ENCODE measurements at regions not wholly inside any gene's neighbourhood (a gene's known extent, or its start where the extent isn't known, plus 50 kb on each side); places are given as distances from the start of the nearest gene placed in this dataset.

- DNase-seq (no peak), ATAC-seq (no peak)
- intact Hi-C loops (cut with DNase I): no loop called here
Measured at GRCh38 chr12:4082809-4083403, 190.7 kb upstream of the CCND2 start.

DNA sequence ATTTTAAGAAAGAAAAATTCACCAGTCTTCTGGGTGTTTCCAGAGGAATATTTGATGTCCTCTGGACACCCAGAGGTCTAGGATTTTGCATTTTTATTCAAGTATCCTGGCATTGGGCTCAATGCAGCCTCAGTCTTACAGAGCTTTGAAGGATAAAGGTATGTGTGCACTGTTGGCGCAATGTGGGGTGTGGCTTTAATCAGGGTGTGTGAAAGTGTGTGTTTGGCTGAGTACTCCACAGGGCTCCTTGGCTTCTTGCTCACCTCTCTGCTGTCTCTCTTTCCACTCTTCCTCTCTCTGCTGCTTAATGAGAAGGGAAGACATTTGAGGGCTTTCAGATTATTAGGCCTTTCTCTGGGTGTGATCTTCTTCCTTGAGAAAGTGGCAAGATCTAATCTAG lies 193.3 kb upstream of the CCND2 start:
- ATAC-seq: no peak
- intact Hi-C loops (cut with DNase I): no loop called here
- no peak for DNase-seq

DNA sequence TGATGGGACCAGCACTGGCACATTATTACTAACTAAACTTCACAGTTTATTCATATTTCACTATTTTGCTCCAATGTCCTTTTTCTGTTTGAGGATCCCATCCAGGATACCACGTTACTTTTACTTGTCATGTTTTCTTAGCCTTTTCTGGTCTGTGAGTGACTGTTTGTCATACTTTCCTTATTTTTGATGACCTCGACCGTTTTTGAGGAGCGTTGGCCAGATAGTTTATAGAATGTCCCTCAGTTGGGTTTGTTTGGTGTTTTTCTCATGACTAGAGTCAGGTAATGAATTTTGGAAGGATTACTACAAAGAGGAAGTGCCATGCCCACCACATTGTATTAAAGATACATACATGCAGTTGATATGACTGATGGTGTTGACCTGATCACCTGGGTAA lies 199.4 kb upstream of the CCND2 start:
- ATAC-seq (no peak), DNase-seq (no peak)
- intact Hi-C loops (cut with DNase I): no loop called here

DNA sequence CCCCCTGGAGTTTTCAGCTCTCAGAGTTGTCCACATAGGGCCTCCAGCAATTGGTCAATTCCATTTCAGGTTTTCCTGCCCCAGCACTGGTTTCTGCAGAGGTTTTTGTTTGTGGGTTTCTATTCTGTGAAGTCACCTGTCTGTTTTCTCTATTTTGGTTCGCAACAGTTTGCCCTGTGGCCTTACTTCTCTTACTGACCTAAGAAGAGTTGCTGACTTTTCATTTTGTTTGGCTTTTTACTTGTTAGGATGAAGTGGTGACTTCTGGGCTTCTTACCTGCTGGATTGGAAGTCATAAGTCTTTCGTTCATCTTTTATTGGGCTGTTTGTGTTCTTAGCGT lies 196.4 kb upstream of the PARP11 start:
- no peak for DNase-seq
- intact Hi-C loops (cut with DNase I): no loop called here
- ATAC-seq: no peak

DNA sequence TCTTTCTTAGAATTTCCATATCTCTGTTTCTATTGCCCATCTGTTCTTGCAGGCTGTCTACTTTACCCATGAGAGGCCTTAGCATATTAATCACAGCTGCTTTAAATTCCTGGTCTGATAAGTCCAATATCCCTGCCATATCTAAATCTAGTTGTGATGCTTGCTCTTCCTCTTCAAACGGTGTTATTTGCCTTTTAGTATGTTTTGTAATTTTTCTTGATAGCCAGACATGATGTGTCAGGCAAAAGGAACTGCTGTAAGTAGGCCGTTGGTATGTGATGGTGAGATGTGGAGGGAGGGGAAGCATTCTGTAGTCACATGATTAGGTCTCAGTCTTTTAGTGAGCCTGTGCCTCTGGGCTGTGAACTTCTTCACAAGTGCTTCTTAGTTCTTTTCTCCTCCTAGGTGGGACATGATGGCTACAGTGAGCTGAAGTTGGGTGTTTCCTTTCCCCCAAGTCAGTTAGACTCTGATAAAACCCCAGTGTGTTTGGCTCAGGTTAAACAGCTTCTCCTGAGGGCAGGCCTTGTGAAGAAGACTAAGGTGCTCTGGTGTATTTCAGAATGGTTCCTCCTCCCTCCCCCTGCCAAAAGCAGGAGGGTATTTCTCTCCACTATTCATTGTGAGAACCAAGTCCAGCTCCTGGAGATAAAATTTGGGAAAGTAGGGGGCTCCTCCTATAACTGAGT lies 195.9 kb upstream of the PARP11 start:
- intact Hi-C loops (cut with DNase I): no loop called here
- DNase-seq (no peak), ATAC-seq (peak in 1 of 2 donors; percentile 90)

GRCh38 chr12:4064008-4064407 lies 190.8 kb upstream of the PARP11 start:
- intact Hi-C loops (cut with DNase I): no loop called here
- ATAC-seq: no peak

GRCh38 chr12:4059898-4060568 lies 186.8 kb upstream of the PARP11 start:
- DNase-seq (no peak), ATAC-seq (no peak)
- intact Hi-C loops (cut with DNase I): no loop called here

More at GRCh38 chr12:4064008-4064407, 190.8 kb upstream of the PARP11 start:
- DNase-seq: no peak

DNA sequence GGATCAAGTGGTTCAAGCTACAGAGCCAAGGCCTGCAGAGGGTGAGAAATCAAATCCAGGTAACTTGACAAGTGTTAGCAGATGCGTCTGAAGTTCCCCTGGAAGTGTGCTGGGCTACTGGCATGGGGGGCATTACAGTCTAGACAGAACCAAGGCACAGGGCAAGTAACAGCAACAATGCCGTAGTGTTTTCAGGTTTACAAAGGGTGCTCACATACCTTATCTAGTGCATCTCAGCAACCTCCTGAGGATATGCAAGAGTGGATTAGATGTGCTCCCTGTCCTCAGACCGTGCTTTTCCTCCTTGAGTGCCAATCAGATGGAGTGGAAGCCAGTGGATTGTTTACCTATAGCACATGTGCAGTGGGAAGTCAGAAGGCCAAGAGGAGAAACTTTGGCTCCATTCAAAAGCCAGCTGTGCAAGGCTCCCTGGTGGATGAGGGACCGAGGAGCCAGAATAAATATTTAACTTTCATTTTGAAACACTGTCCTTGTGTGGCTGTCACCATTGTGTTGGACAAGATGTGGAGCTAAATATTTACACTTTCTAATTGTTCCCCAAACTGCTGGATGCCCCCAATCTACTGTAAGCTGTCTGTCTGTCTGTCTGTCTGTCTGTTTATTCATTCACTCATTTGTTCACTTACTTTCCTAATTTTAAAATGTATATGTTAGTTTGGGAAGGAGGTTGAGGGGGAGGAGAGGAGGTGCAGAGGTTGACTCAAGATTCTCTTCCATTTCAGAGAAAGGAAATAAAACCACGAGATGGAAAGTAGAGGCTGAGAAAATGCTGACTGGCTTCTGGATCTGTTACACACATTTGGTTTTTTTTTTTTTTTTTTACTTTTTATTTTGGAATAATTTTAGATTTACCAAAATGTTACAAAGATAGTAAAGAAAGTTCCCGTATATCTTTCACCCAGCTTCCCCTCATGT lies 184.0 kb upstream of the PARP11 start:
- no peak for ATAC-seq

DNA sequence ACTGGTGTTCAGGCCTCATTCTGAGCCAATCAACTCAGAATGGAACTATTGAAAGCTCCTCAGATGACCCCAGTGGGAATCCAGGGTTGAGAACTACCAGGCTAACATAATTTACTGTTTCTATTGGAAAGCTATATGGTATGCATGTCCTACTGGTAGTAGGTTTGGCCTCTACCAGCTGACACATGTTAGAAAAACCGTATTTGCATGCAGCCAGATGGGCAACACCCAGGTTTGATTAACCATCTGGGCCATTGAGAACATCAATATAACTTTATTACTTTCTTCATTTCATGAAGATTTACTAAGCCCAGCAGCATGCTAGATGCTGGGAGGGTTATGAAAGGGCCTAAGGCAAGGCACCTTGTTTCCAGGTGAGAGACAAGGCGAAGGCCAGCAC lies 181.4 kb upstream of the PARP11 start:
- ATAC-seq (no peak), DNase-seq (no peak)
- intact Hi-C loops (cut with DNase I): no loop called here

More for the DNA sequence above, 184.0 kb upstream of the PARP11 start:
- DNase-seq: no peak
- intact Hi-C loops (cut with DNase I): no loop called here

DNA sequence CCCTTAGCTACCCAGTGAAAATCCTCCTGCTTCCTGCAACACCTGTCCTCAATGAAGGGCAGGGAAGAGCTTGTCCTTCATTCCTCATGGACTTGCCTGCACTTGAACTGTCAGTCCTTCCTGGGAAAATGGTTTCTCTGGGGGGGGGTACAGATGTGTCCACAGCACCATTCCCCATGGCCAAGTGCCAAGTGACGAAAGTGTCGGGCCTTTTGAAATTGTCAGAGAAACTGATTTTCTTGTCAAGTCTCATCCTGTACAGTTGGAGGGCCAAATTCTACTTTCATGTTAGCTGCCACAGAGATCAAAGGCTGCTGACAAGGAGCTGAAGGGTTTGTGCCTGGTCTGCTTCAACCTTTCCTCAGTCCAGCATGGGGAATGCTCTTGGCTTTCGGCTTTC lies 179.5 kb upstream of the PARP11 start:
- intact Hi-C loops (cut with DNase I): no loop called here
- ATAC-seq: no peak
- DNase-seq: no peak

DNA sequence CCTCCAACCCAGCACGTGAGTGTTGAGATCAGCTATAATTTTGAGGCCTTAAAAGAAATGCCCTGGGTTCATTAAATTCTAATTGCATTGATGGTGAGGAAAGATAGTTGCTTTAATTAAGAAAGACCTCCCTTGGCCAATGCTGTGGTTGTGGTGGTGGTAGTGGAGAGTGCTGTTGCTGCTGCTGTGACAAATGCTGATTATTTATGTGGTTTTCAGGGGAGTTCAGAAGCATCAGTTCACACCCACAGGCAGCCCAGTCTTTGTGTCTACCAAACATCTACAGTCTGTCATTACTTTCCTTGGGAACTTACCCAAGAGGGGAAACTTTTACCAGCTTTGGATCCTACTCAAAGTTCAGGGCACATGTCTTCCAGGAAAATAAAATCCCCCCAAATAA lies 178.4 kb upstream of the PARP11 start:
- DNase-seq (no peak), ATAC-seq (no peak)
- intact Hi-C loops (cut with DNase I): no loop called here

DNA sequence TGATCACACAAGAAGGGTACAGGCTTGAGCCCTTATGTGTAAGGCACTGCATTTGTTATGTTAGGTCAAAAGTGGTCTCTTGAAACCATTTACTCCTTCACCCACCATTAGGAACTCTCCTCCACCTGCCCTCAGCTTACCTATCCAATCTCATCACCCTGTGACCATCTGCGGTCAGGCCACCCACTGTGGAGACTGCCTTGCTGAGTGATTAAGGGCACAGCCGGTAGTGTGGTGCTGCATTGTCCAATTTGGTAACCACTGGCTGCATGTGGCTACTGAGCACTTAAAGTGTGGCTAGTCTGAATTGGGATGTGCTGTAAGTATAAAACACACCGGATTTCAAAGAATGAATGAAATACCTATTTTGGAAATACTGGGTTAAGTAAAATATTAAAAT lies 177.1 kb upstream of the PARP11 start:
- DNase-seq (no peak), ATAC-seq (no peak)

DNA sequence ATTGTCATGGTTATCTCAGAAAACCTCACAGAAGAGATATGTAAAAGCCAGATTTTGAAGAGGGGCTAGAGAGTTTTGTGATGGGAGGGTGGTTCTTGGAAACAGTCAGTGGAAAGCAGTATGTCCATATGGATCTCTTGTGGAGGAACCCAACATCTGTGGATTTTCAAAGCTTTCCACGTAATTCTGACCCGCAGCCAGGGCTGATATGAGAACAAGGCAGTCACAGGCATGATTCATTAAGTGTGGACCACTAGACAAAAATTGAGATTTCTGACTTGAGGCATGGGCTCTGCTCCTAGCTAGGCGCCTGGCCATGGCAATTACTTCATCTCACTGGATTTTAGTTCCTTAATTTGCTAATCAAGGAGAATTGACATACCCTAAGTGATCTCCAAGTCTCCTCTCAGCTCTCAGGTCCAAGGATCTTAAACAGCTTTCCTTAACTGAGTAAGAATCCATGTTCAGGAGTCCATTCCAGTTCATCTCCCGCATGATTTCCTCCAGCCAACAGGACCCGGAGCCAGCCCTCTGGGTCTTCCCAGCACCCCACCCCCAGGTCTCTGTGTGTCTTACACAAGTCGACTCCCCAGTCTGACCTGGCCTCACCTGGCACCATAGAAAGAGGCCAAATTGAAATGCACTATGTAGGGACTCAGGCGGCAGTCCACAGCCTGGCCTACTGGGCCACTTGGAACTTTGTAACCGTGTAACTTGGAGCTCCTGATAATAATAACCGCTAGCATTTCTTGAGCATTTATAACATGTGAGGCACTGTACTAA lies 176.3 kb upstream of the PARP11 start:
- DNase-seq (no peak), ATAC-seq (no peak)
- intact Hi-C loops (cut with DNase I): no loop called here

More for the DNA sequence above, 177.1 kb upstream of the PARP11 start:
- intact Hi-C loops (cut with DNase I): no loop called here

DNA sequence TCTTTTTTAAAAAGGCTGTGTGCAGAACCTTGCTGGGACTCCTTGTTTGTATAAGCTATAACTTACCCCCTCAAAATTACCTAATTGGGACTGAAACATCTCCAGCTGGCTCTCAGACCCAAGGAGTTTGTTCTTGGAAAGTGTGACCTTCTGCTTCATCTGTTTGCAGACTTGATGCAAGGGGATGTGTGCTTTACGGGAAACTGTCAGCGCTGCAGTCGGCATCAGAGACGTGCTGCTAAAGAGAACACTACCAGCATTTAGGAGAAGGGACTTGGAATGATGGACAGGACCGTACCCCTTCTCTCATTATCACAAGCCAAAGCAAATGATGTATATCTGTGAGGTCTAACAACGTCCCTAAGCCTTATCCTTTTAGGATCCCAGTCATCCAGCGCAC lies 174.2 kb upstream of the PARP11 start:
- intact Hi-C loops (cut with DNase I): no loop called here
- DNase-seq (no peak), ATAC-seq (no peak)

DNA sequence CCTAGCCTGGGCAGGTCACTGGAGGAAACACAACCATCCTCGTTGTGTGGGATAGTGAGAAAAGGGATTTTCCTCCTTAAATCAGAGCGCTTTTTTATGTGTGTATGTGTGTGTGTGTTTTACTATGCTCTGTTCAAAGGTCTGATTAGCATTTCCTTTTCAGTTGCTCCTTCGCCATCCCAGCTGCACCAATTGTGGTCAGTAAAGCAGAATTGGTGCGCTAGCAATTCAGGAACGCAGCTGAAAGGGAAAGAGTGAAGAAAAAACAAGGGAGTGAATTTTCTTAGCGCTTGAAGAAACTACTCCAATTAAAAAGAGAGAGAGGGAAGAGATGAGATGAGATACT lies 173.3 kb upstream of the PARP11 start:
- DNase-seq (no peak), ATAC-seq (no peak)
- intact Hi-C loops (cut with DNase I): no loop called here

DNA sequence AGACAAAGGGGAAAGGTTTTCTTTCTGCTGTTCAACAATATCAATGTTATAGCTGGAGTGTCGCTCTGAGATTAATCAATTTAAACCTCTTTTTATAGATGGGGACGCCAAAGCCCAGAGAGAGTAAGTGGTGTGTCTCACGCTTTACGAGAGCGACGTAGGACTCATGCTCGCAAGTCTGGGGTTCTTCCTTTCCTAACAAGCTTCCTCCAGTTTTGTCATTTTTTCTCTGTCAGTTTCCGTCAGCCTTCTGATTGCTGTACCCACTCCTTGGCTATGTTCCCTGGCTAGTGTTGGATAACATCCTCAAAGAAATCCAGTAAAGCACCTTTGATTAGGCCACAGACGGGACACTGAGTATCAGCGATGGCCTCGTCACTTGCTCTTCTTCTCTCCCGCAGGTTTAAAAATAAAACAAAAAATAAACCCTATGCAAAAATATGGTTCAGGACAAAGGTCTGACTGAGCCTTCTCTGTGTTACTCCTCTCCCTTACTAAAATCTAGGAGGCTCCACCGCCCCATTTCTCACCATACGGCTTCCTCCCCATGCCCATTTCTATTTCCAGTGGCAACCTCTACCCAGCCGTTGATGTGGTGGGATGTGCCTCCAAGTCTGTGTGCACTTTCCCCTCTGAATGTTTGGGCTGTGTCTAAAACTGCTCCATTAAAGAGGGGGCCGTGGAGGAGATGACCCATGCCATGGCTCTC lies 172.7 kb upstream of the PARP11 start:
- ATAC-seq (no peak), DNase-seq (no peak)
- intact Hi-C loops (cut with DNase I): no loop called here

- DNase-seq (no peak), ATAC-seq (peak; percentile 18 to 79)
- intact Hi-C loops (cut with DNase I): no loop called here
Measured at GRCh38 chr12:4044736-4045730, 171.8 kb upstream of the PARP11 start.
